ENCODE measurements at regions not wholly inside any gene's neighbourhood (a gene's known extent, or its start where the extent isn't known, plus 50 kb on each side); places are given as distances from the start of the nearest gene placed in this dataset.

GRCh38 chr13:54173996-54174395 is 1145.4 kb downstream of the OLFM4 start:
- Histone ChIP-seq H3K79me2 (ENCODE audit: insufficient read depth, low read depth, low read length) (no peaks in the 10 kb centered on the region), H4K20me1 (ENCODE audit: insufficient read depth, low read length) (no peaks in the 10 kb centered on the region), H3K4me3 (ENCODE audit: low read depth, low read length, poor library complexity, severe bottlenecking) (no peak overlapping the region), H2AFZ (ENCODE audit: low read length) (no peak overlapping the region), H3K27ac (ENCODE audit: low read depth, low read length, poor library complexity, severe bottlenecking) (no peak overlapping the region), H3K4me1 (ENCODE audit: insufficient read depth, low read length, poor library complexity, severe bottlenecking) (no peaks in the 10 kb centered on the region), H3K4me2 (ENCODE audit: low read length) (no peak overlapping the region), H3K9me2 (ENCODE audit: insufficient read depth, low read length) (no peaks in the 10 kb centered on the region), H3K9me3 (ENCODE audit: low read length) (no peaks in the 10 kb centered on the region), H3K36me3 (ENCODE audit: insufficient read depth, low read length) (no peaks in the 10 kb centered on the region)
- POLR2A ChIA-PET: no interaction called here
- no peak for DNase-seq (ENCODE audit: low spot score)
- CTCF ChIA-PET (ENCODE audit: unreplicated experiment): no interaction called here
- BruUV-seq (replicated peaks): no TSS peak
- intact Hi-C loops (cut with micrococcal nuclease; ENCODE audit: unreplicated experiment): no loop called here
- no peak for TF ChIP-seq CTCF (conservative IDR thresholded peaks at IDR 0.05; ENCODE audit: low read length)
- TF ChIP-seq EZH2phosphoT487 (IDR thresholded peaks at IDR 0.05; ENCODE audit: borderline replicate concordance, low read depth, low read length): no peak

GRCh38 chr13:54175466-54175865 is 1146.9 kb downstream of the OLFM4 start:
- ChIA-PET CTCF (ENCODE audit: unreplicated experiment) (no interaction called here), POLR2A (interaction anchor here (0.6 kb wide), 1 partner anchor 664 kb away, joined by 3 read pairs; no protein-coding TSS in a partner anchor)
- H3K4me2 ChIP-seq (ENCODE audit: low read length): no peak overlapping the region
- no peaks in the 10 kb centered on the region for H3K36me3 ChIP-seq (ENCODE audit: insufficient read depth, low read length)
- no peaks in the 10 kb centered on the region for H3K9me2 ChIP-seq (ENCODE audit: insufficient read depth, low read length)
- no peaks in the 10 kb centered on the region for H3K79me2 ChIP-seq (ENCODE audit: insufficient read depth, low read depth, low read length)
- H3K4me3 ChIP-seq (ENCODE audit: low read depth, low read length, poor library complexity, severe bottlenecking): no peak overlapping the region
- no TSS peak for BruUV-seq (replicated peaks)
- H2AFZ ChIP-seq (ENCODE audit: low read length): no peak overlapping the region
- intact Hi-C loops (cut with micrococcal nuclease; ENCODE audit: unreplicated experiment): no loop called here
- H3K9me3 ChIP-seq (ENCODE audit: low read length): no peaks in the 10 kb centered on the region
- no peaks in the 10 kb centered on the region for H3K4me1 ChIP-seq (ENCODE audit: insufficient read depth, low read length, poor library complexity, severe bottlenecking)
- H4K20me1 ChIP-seq (ENCODE audit: insufficient read depth, low read length): no peaks in the 10 kb centered on the region
- no peak for DNase-seq (ENCODE audit: low spot score)
- TF ChIP-seq CTCF (conservative IDR thresholded peaks at IDR 0.05; ENCODE audit: low read length): no peak
- no peak for TF ChIP-seq EZH2phosphoT487 (IDR thresholded peaks at IDR 0.05; ENCODE audit: borderline replicate concordance, low read depth, low read length)
- no peak overlapping the region for H3K27ac ChIP-seq (ENCODE audit: low read depth, low read length, poor library complexity, severe bottlenecking)

GRCh38 chr13:54177466-54177865 is 1148.9 kb downstream of the OLFM4 start:
- TF ChIP-seq EZH2phosphoT487 (IDR thresholded peaks at IDR 0.05; ENCODE audit: borderline replicate concordance, low read depth, low read length) (no peak), CTCF (conservative IDR thresholded peaks at IDR 0.05; ENCODE audit: low read length) (no peak)
- no TSS peak for BruUV-seq (replicated peaks)
- Histone ChIP-seq H3K9me2 (ENCODE audit: insufficient read depth, low read length) (no peaks in the 10 kb centered on the region), H3K9me3 (ENCODE audit: low read length) (no peaks in the 10 kb centered on the region), H2AFZ (ENCODE audit: low read length) (no peak overlapping the region), H3K79me2 (ENCODE audit: insufficient read depth, low read depth, low read length) (no peaks in the 10 kb centered on the region), H4K20me1 (ENCODE audit: insufficient read depth, low read length) (no peaks in the 10 kb centered on the region), H3K4me3 (ENCODE audit: low read depth, low read length, poor library complexity, severe bottlenecking) (no peak overlapping the region), H3K36me3 (ENCODE audit: insufficient read depth, low read length) (no peaks in the 10 kb centered on the region), H3K4me1 (ENCODE audit: insufficient read depth, low read length, poor library complexity, severe bottlenecking) (no peaks in the 10 kb centered on the region), H3K27ac (ENCODE audit: low read depth, low read length, poor library complexity, severe bottlenecking) (no peak overlapping the region), H3K4me2 (ENCODE audit: low read length) (no peak overlapping the region)
- DNase-seq (ENCODE audit: low spot score): no peak
- intact Hi-C loops (cut with micrococcal nuclease; ENCODE audit: unreplicated experiment): no loop called here
- ChIA-PET POLR2A (no interaction called here), CTCF (ENCODE audit: unreplicated experiment) (no interaction called here)
